Testis (tissue), 2 donors: ENCODE measurements at regions not wholly inside any gene's neighbourhood (a gene's known extent, or its start where the extent isn't known, plus 50 kb on each side); places are given as distances from the start of the nearest gene placed in this dataset.

Experiments
- CTCF ChIP-seq, 3 experiments: fragments of 450-650 bp in 2 of 3; fragments of 200-600 bp in 1 of 3; sonication (generic) in 1 of 3; IDR thresholded peaks; one replicate each; pipeline ENCODE4 v1.5.1; 2016 to 2019; ENCODE audit warnings: antibody characterized with exemption in 3 of 3, mild to moderate bottlenecking in 2 of 3, moderate library complexity in 1 of 3
- POLR2A ChIP-seq: fragments of 450-650 bp; IDR thresholded peaks from one replicate; pipeline ENCODE4 v1.6.1; 2017; ENCODE audit warnings: antibody characterized with exemption, mild to moderate bottlenecking, moderate library complexity

GRCh38 chr12:127680516-127680915 is 586.5 kb upstream of the TMEM132C start:
- TF ChIP-seq CTCF (IDR thresholded peaks at IDR 0.05): no peak
- TF ChIP-seq POLR2A: no peak
